PC-3 (cell line): ENCODE measurements at regions not wholly inside any gene's neighbourhood (a gene's known extent, or its start where the extent isn't known, plus 50 kb on each side); places are given as distances from the start of the nearest gene placed in this dataset.

ENCODE experiments used
- EZH2phosphoT487 ChIP-seq: fragments of 300-600 bp; sonication (generic); IDR thresholded peaks from 2 replicates; pipeline ENCODE4 v1.6.1; 2018; ENCODE audit warnings: mild to moderate bottlenecking, antibody characterized with exemption, low read length, borderline replicate concordance
- TF ChIP-seq, protein P1 (sequence below): fragments of 300-600 bp; sonication (generic); conservative IDR thresholded peaks from 2 replicates; pipeline ENCODE4 v1.5.1; 2017; ENCODE audit warnings: antibody characterized with exemption, low read depth, mild to moderate bottlenecking, low read length

DNA sequence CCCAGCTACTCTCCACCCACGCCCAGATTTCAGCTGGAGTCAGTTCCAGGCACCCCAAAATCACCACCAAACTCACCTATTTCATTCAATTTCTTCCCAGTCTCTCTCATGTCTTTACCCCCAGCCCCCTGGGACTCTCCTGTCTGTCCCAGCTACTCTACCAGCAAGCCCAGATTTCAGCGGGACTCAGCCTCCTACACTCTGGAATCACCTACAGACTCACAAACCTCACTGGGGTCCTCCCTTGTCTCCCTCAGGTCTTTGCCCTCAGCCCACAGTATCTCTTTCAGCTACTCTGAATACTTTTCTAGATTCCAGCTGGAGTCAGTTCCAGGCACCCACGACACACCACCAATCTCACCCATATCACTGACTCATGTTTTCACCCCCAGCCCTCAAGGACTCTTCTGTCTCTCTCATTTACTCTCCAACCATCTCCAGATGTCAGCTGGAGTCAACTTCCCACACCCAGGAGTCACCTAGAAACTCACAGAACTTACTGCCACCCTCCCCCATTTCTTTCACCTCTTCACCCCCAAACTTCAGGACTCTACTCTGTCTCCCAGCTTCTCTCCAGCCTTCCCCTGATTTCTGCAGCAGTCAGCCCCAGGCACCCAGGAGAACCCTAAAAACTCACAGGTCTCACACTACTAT, 1529.3 kb upstream of the TPTE start:
- TF ChIP-seq EZH2phosphoT487, result no peak
- TF ChIP-seq, protein P1, sequence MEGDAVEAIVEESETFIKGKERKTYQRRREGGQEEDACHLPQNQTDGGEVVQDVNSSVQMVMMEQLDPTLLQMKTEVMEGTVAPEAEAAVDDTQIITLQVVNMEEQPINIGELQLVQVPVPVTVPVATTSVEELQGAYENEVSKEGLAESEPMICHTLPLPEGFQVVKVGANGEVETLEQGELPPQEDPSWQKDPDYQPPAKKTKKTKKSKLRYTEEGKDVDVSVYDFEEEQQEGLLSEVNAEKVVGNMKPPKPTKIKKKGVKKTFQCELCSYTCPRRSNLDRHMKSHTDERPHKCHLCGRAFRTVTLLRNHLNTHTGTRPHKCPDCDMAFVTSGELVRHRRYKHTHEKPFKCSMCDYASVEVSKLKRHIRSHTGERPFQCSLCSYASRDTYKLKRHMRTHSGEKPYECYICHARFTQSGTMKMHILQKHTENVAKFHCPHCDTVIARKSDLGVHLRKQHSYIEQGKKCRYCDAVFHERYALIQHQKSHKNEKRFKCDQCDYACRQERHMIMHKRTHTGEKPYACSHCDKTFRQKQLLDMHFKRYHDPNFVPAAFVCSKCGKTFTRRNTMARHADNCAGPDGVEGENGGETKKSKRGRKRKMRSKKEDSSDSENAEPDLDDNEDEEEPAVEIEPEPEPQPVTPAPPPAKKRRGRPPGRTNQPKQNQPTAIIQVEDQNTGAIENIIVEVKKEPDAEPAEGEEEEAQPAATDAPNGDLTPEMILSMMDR, result no peak
